H1 (cell line): ENCODE measurements at regions not wholly inside any gene's neighbourhood (a gene's known extent, or its start where the extent isn't known, plus 50 kb on each side); places are given as distances from the start of the nearest gene placed in this dataset.

Experiments used
- GTF2F1 ChIP-seq: IDR thresholded peaks from 2 replicates; pipeline ENCODE4 v1.6.1; 2012; ENCODE audit warnings: low read depth, low read length, improper control_type of control experiment, borderline replicate concordance
- JUN ChIP-seq: IDR thresholded peaks from 2 replicates; pipeline ENCODE4 v1.6.1; 2011; ENCODE audit warnings: low read depth, mild to moderate bottlenecking, improper control_type of control experiment, low read length
- KDM5A ChIP-seq: fragments of 200-600 bp; IDR thresholded peaks from 2 replicates; pipeline ENCODE4 v1.7.1; 2012; ENCODE audit warnings: mild to moderate bottlenecking, low read length, inconsistent platforms, mixed read lengths
- POLR2AphosphoS5 ChIP-seq: IDR thresholded peaks from 2 replicates; pipeline ENCODE4 v1.6.1; 2011; ENCODE audit warnings: low read depth, low read length
- SRF ChIP-seq: IDR thresholded peaks from 2 replicates; pipeline ENCODE4 v1.6.1; 2011; ENCODE audit warnings: mild to moderate bottlenecking, low read depth, low read length, moderate library complexity
- TF ChIP-seq, protein P1 (sequence below): IDR thresholded peaks from 2 replicates; pipeline ENCODE4 v1.6.1; 2011; ENCODE audit warnings: low read length, improper control_type of control experiment

DNA sequence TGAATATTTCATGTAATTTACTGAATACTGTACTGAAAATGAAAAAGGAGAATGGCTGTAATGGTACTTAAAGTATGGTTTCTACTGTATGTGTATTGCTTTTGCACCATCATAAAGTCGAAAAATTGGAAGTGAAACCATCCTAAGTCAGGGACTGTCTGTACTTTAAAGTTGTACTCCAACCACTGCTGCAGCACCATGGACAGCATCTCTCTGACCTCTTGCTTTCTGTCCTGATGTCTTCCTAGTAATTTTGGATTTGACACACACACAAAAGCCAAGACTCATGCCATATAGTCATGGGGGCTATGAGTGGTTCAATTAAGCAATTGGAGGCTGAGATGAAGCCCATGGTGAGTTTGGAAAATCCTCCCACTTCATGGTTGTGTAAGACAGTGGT is 256.3 kb upstream of the PKDCC start (continued):
- TF ChIP-seq, protein P1, sequence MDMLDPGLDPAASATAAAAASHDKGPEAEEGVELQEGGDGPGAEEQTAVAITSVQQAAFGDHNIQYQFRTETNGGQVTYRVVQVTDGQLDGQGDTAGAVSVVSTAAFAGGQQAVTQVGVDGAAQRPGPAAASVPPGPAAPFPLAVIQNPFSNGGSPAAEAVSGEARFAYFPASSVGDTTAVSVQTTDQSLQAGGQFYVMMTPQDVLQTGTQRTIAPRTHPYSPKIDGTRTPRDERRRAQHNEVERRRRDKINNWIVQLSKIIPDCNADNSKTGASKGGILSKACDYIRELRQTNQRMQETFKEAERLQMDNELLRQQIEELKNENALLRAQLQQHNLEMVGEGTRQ: no peak
- no peak for TF ChIP-seq SRF
- no peak for TF ChIP-seq POLR2AphosphoS5
- no peak for TF ChIP-seq JUN
- TF ChIP-seq GTF2F1: no peak
- TF ChIP-seq KDM5A: no peak
